IMR-90 (cell line): ENCODE measurements at regions not wholly inside any gene's neighbourhood (a gene's known extent, or its start where the extent isn't known, plus 50 kb on each side); places are given as distances from the start of the nearest gene placed in this dataset.

ENCODE experiments used
- ATAC-seq: fragments of 200-7000 bp; cut with Tn5 transposase; 2 replicates; pipeline ENCODE4 v1.9.1; 2020; ENCODE audit warnings: low read depth, mild to moderate bottlenecking, moderate library complexity
- BruUV-seq: library from RNA; stranded (reverse); fragments of 400-500 nt; replicated peaks from 2 replicates; lab custom pipeline; 2021; lab: Mats Ljungman, UMichigan
- CTCF ChIA-PET: fragments of 300-600 bp; formaldehyde crosslinking; extraction: SDS; loops from one replicate; lab custom pipeline; 2021; ENCODE audit warnings: antibody characterized with exemption; lab: Yijun Ruan, JAX
- POLR2A ChIA-PET: fragments of 300-600 bp; sonication (Branson Sonifier 250); formaldehyde crosslinking; loops from one replicate; lab custom pipeline; 2022; ENCODE audit warnings: antibody characterized with exemption; ENCODE audit not compliant: unreplicated experiment; lab: Charles Lee
- DNase-seq: peaks from one replicate; pipeline ENCODE4 v3.0.0; 2013
- H2AFZ ChIP-seq: replicated peaks from 2 replicates; pipeline ENCODE3; 2013; ENCODE audit warnings: low read length, mild to moderate bottlenecking; ENCODE audit not compliant: poor library complexity
- H2AK5ac ChIP-seq: 2 replicates; pipeline ENCODE4 v1.6.1; 2013; ENCODE audit warnings: low read depth, low read length, inconsistent platforms
- H2AK9ac ChIP-seq: replicated peaks from 2 replicates; pipeline ENCODE3; 2013; ENCODE audit warnings: mild to moderate bottlenecking, low read depth, low read length, moderate library complexity; ENCODE audit not compliant: poor library complexity
- H2BK120ac ChIP-seq: 2 replicates; pipeline ENCODE4 v1.6.1; 2013; ENCODE audit warnings: low read depth, low read length, inconsistent platforms
- H2BK15ac ChIP-seq: 3 replicates; pipeline ENCODE4 v1.6.1; 2013; ENCODE audit warnings: low read depth, low read length, inconsistent platforms
- H2BK20ac ChIP-seq: 2 replicates; pipeline ENCODE4 v1.6.1; 2013; ENCODE audit warnings: low read depth, mild to moderate bottlenecking, inconsistent platforms, low read length, moderate library complexity
- H2BK5ac ChIP-seq: 2 replicates; pipeline ENCODE4 v1.6.1; 2013; ENCODE audit warnings: mild to moderate bottlenecking, low read depth, low read length, inconsistent platforms; ENCODE audit not compliant: poor library complexity, severe bottlenecking
- H3K14ac ChIP-seq: replicated peaks from 2 replicates; pipeline ENCODE4 v1.6.1; 2013; ENCODE audit warnings: low read depth, low read length, inconsistent platforms
- H3K18ac ChIP-seq: 2 replicates; pipeline ENCODE4 v1.6.1; 2013; ENCODE audit warnings: low read depth, low read length, control low read depth
- H3K23ac ChIP-seq: 2 replicates; pipeline ENCODE4 v1.6.1; 2013; ENCODE audit warnings: low read depth, low read length, inconsistent platforms
- H3K27ac ChIP-seq: 2 replicates; pipeline ENCODE4 v1.5.1; 2013; ENCODE audit warnings: mild to moderate bottlenecking, control low read depth, low read length; ENCODE audit not compliant: insufficient read depth
- H3K27me3 ChIP-seq: 2 replicates; pipeline ENCODE4 v1.6.1; 2013; ENCODE audit warnings: low read length; ENCODE audit not compliant: control insufficient read depth, insufficient read depth
- H3K36me3 ChIP-seq: 2 replicates; pipeline ENCODE4 v1.6.1; 2013; ENCODE audit warnings: low read length, mixed read lengths; ENCODE audit not compliant: control insufficient read depth, insufficient read depth
- H3K4ac ChIP-seq: 2 replicates; pipeline ENCODE4 v1.6.1; 2013; ENCODE audit warnings: low read depth, low read length, inconsistent platforms
- H3K4me1 ChIP-seq: 2 replicates; pipeline ENCODE4 v1.6.1; 2013; ENCODE audit warnings: low read length, mixed read lengths; ENCODE audit not compliant: control insufficient read depth, insufficient read depth
- H3K4me2 ChIP-seq: 2 replicates; pipeline ENCODE4 v1.6.1; 2013; ENCODE audit warnings: low read depth, mild to moderate bottlenecking, control low read depth, low read length, moderate library complexity
- H3K4me3 ChIP-seq: 2 replicates; pipeline ENCODE4 v1.5.1; 2013; ENCODE audit warnings: low read depth, mild to moderate bottlenecking, control low read depth, low read length, moderate library complexity; ENCODE audit not compliant: insufficient read depth
- H3K56ac ChIP-seq: 2 replicates; pipeline ENCODE4 v1.6.1; 2013; ENCODE audit warnings: low read length, inconsistent platforms; ENCODE audit not compliant: insufficient read depth; ENCODE audit errors: extremely low read depth
- H3K79me1 ChIP-seq, 2 experiments: 2 replicates each; pipeline ENCODE4 v1.6.1; 2013; ENCODE audit warnings: low read length in 2 of 2, inconsistent platforms in 1 of 2, low read depth in 1 of 2
- H3K9ac ChIP-seq: 2 replicates; pipeline ENCODE4 v1.6.1; 2013; ENCODE audit warnings: low read depth, low read length, control low read depth
- H3K9me1 ChIP-seq: 2 replicates; pipeline ENCODE4 v1.6.1; 2013; ENCODE audit warnings: low read length, inconsistent platforms; ENCODE audit not compliant: insufficient read depth
- H3K9me3 ChIP-seq: 2 replicates; pipeline ENCODE4 v1.6.1; 2013; ENCODE audit warnings: low read length; ENCODE audit not compliant: control insufficient read depth, insufficient read depth
- H4K20me1 ChIP-seq: 2 replicates; pipeline ENCODE4 v1.6.1; 2013; ENCODE audit warnings: low read length, inconsistent platforms; ENCODE audit not compliant: insufficient read depth
- H4K5ac ChIP-seq: 2 replicates; pipeline ENCODE4 v1.6.1; 2013; ENCODE audit warnings: mild to moderate bottlenecking, low read depth, low read length, control low read depth
- H4K8ac ChIP-seq, 2 experiments: 2 replicates each; pipeline ENCODE4 v1.6.1; 2013; ENCODE audit warnings: low read depth in 2 of 2, low read length in 2 of 2, control low read depth in 1 of 2, inconsistent platforms in 1 of 2
- H4K91ac ChIP-seq: 2 replicates; pipeline ENCODE4 v1.6.1; 2013; ENCODE audit warnings: low read depth, low read length, inconsistent platforms; ENCODE audit not compliant: insufficient read depth
- BHLHE40 ChIP-seq: fragments of 150-350 bp; IDR thresholded peaks from 2 replicates; pipeline ENCODE4 v1.6.1; 2016; ENCODE audit warnings: mild to moderate bottlenecking, low read depth, low read length
- CHD1 ChIP-seq: IDR thresholded peaks from 2 replicates; pipeline ENCODE4 v1.6.1; 2012; ENCODE audit warnings: low read depth, low read length, improper control_type of control experiment
- CTCF ChIP-seq: conservative IDR thresholded peaks from 2 replicates; pipeline ENCODE4 v1.5.1; 2012; ENCODE audit warnings: mild to moderate bottlenecking, low read depth, low read length, improper control_type of control experiment
- FOS ChIP-seq: fragments of 150-350 bp; IDR thresholded peaks from 2 replicates; pipeline ENCODE4 v1.6.1; 2016; ENCODE audit warnings: low read depth, low read length
- NFE2L2 ChIP-seq: fragments of 150-350 bp; IDR thresholded peaks from 2 replicates; pipeline ENCODE4 v1.6.1; 2016; ENCODE audit warnings: low read depth, mild to moderate bottlenecking, low read length
- POLR2A ChIP-seq: IDR thresholded peaks from 2 replicates; pipeline ENCODE4 v1.6.1; 2012; ENCODE audit warnings: mild to moderate bottlenecking, low read depth, low read length
- RAD21 ChIP-seq: IDR thresholded peaks from 2 replicates; pipeline ENCODE4 v1.6.1; 2012; ENCODE audit warnings: low read length, improper control_type of control experiment
- SMC3 ChIP-seq: fragments of 150-350 bp; IDR thresholded peaks from 2 replicates; pipeline ENCODE4 v1.6.1; 2016; ENCODE audit warnings: low read depth, mild to moderate bottlenecking, antibody characterized with exemption, low read length, moderate library complexity
- WGBS, 2 experiments: methylation state at CpG; one replicate each; pipeline versions ENCODE4 v1.1.5 to v1.1.7; 2013; ENCODE audit warnings: missing lambda C conversion rate in 2 of 2; ENCODE audit not compliant: insufficient read length in 1 of 2; ENCODE audit errors: extremely low coverage in 2 of 2; 5-methylcytosine and 5-hydroxymethylcytosine counted together
- dilution Hi-C: fragments of 300-500 bp; cut with HindIII; formaldehyde crosslinking; loops from one replicate; pipeline ENCODE4 v1.14.3; 2018; ENCODE audit warnings: low sequenced_read_pairs; ENCODE audit not compliant: unreplicated experiment
- in situ Hi-C: fragments of 300-500 bp; cut with MboI; formaldehyde crosslinking; loops from 3 replicates; pipeline ENCODE4 v1.14.3; 2019; ENCODE audit warnings: low sequenced_read_pairs, inconsistent platforms, mixed read lengths
- intact Hi-C: fragments of 100-400 bp; cut with micrococcal nuclease; formaldehyde crosslinking; loops from 2 replicates; pipeline ENCODE4 v1.10.0; 2022

DNA sequence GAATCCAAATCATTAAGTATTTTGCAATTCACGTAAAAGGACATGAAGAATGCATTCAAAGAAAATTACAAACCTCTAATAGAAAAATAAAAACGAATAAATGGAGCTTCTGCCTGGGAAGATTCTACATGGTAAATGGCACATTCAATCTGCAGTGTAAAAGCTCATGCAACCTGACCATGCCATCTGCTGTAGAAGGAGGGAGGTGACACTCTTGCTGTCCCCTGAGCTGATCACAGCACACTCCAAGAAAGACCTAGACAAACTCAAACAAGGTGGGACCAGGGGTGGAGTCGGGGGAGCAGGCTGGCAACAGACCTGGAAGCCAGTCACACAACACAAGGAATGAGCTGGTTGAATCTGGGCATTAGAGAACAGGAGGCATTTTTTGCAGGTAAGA is 101.8 kb downstream of the BDH1 start:
- no peak overlapping the region for H2BK15ac ChIP-seq
- H3K9me3 ChIP-seq: no peaks in the 10 kb centered on the region
- H3K4me3 ChIP-seq: no peak overlapping the region
- peaks cover 7% of the 10 kb centered on the region for H3K27me3 ChIP-seq
- H3K23ac ChIP-seq: no peak overlapping the region
- H4K8ac ChIP-seq: no peak overlapping the region
- no peak overlapping the region for H3K9ac ChIP-seq
- H2AK9ac ChIP-seq: no peak overlapping the region
- H3K36me3 ChIP-seq: no peaks in the 10 kb centered on the region
- peaks cover 8% of the 10 kb centered on the region for H3K9me1 ChIP-seq
- ATAC-seq (no peak), DNase-seq (no peak)
- intact Hi-C loops: no loop called here
- TF ChIP-seq FOS (no peak), CHD1 (no peak), RAD21 (peak; percentile 34; the same call in 1 of the 2 replicates), NFE2L2 (no peak), CTCF (no peak), BHLHE40 (no peak), POLR2A (no peak), SMC3 (0 out of 2 replicates have a peak, but pooled peaks have one; percentile 5)
- no peak overlapping the region for H3K27ac ChIP-seq
- POLR2A ChIA-PET: no interaction called here
- BruUV-seq: no TSS peak
- H2BK5ac ChIP-seq: no peak overlapping the region
- H2BK20ac ChIP-seq: peak overlapping the region; percentile 15; the same call in 1 of the 2 replicates
- H4K91ac ChIP-seq: no peak overlapping the region
- H2AFZ ChIP-seq: no peak overlapping the region
- no peak overlapping the region for H3K56ac ChIP-seq
- dilution Hi-C loops: no loop called here
- 0 out of 2 replicates have a peak overlapping the region, but pooled peaks have one; percentile 13 for H3K4ac ChIP-seq
- no peaks in the 10 kb centered on the region for H4K20me1 ChIP-seq
- no peaks in the 10 kb centered on the region for H3K79me1 ChIP-seq
- in situ Hi-C loops: no loop called here
- CTCF ChIA-PET: interaction anchor here (0.6 to 1.8 kb wide), 3 partner anchors 47 to 222 kb away, joined by 3 to 6 read pairs (median 3); no protein-coding TSS in a partner anchor
- WGBS, 2 experiments: no CpG with 5 or more reads among the region's 3 CpGs
- H2BK120ac ChIP-seq: no peak overlapping the region
- no peak overlapping the region for H3K18ac ChIP-seq
- H4K5ac ChIP-seq: no peak overlapping the region
- no peak overlapping the region for H3K14ac ChIP-seq
- peaks cover 7% of the 10 kb centered on the region for H3K4me1 ChIP-seq
- H2AK5ac ChIP-seq: no peak overlapping the region
- H3K4me2 ChIP-seq: no peak overlapping the region
